Activated naive CD4-positive, alpha-beta T cell treated with anti-CD3 and anti-CD28 coated beads for 36 hours (primary cell): ENCODE measurements at regions not wholly inside any gene's neighbourhood (a gene's known extent, or its start where the extent isn't known, plus 50 kb on each side); places are given as distances from the start of the nearest gene placed in this dataset.

Experiments used
- CTCF ChIA-PET: fragments of 350-600 bp; sonication (Branson Sonifier 250); formaldehyde crosslinking; loops from one replicate; lab custom pipeline; 2021; ENCODE audit warnings: antibody characterized with exemption; lab: Charles Lee
- DNase-seq: peaks from one replicate; pipeline ENCODE4 v3.0.0-alpha.2; 2020
- H3K27ac Mint-ChIP-seq: one replicate; pipeline ENCODE4 v1.8.0; 2021; ENCODE audit warnings: mild to moderate bottlenecking, mixed read lengths
- H3K27me3 Mint-ChIP-seq: one replicate; pipeline ENCODE4 v1.8.0; 2021; ENCODE audit warnings: low read depth, mixed read lengths
- H3K36me3 Mint-ChIP-seq: one replicate; pipeline ENCODE4 v1.8.0; 2021; ENCODE audit warnings: low read depth, mixed read lengths
- H3K4me1 Mint-ChIP-seq: one replicate; pipeline ENCODE4 v1.8.0; 2021; ENCODE audit warnings: low read depth, mixed read lengths
- H3K4me3 Mint-ChIP-seq: one replicate; pipeline ENCODE4 v1.8.0; 2021; ENCODE audit warnings: mild to moderate bottlenecking, moderate library complexity, mixed read lengths
- H3K9me3 Mint-ChIP-seq: one replicate; pipeline ENCODE4 v1.8.0; 2021; ENCODE audit warnings: mixed read lengths
- intact Hi-C: fragments of 100-400 bp; cut with micrococcal nuclease; formaldehyde crosslinking; loops from one replicate; pipeline ENCODE4 v1.15.1; 2023

GRCh38 chr3:36259580-36259979 is 120.7 kb upstream of the STAC start:
- intact Hi-C loops = no loop called here
- Mint-ChIP-seq H3K36me3 (no peaks in the 10 kb centered on the region), H3K4me1 (no peaks in the 10 kb centered on the region), H3K27ac (no peak overlapping the region), H3K9me3 (peaks cover 3% of the 10 kb centered on the region), H3K4me3 (no peak overlapping the region), H3K27me3 (no peaks in the 10 kb centered on the region)
- DNase-seq = no peak
- CTCF ChIA-PET = no interaction called here

DNA sequence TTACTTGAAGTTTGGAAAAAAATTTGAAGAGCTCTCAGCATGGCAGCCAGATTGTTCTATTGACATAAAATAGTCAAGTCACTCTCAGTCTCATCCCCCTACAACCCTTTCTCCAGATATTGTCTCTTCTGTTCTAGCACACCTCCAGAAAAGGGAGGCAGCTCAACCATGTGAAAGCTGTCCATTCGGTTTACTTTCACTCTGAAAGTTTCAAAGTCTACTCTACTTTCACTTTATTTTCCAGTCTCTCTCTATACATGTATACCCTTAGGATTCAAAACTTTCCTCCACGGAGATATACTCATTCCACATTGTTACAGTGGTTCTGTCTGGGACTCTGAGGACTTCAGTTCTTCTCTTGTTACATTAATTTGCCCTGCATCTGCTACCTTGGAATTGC is 111.0 kb upstream of the STAC start:
- intact Hi-C loops = no loop called here
- Mint-ChIP-seq H3K36me3 (no peaks in the 10 kb centered on the region), H3K27me3 (peaks cover 2% of the 10 kb centered on the region), H3K27ac (no peak overlapping the region), H3K4me3 (no peak overlapping the region), H3K9me3 (no peaks in the 10 kb centered on the region), H3K4me1 (no peaks in the 10 kb centered on the region)
- CTCF ChIA-PET = no interaction called here
- DNase-seq = no peak

DNA sequence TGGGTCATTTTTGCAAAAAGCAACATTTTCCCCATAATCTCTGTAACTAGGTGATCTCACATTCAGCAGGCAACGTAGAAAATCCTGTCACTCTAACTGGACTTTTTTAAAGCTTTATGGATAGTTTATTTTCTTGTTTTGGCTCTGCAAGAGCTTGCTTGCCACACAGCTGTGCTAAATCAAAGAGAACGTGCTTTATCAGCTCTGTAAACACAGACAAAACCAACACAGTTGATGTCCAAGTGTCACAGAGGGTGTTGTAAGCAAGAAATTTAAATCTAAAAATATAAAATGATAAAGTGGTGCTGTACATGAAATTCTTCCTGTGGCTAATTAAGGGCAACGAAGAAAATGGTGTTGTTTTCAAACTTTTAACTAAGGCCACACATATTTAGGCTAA is 97.5 kb upstream of the STAC start:
- Mint-ChIP-seq H3K4me3 (no peak overlapping the region), H3K4me1 (no peaks in the 10 kb centered on the region), H3K9me3 (peaks cover 4% of the 10 kb centered on the region), H3K36me3 (no peaks in the 10 kb centered on the region), H3K27me3 (no peaks in the 10 kb centered on the region), H3K27ac (no peak overlapping the region)
- DNase-seq = no peak
- CTCF ChIA-PET = interaction anchor here (0.7 kb wide), 1 partner anchor 1398 kb away, joined by 3 read pairs; no protein-coding TSS in a partner anchor
- intact Hi-C loops = no loop called here

DNA sequence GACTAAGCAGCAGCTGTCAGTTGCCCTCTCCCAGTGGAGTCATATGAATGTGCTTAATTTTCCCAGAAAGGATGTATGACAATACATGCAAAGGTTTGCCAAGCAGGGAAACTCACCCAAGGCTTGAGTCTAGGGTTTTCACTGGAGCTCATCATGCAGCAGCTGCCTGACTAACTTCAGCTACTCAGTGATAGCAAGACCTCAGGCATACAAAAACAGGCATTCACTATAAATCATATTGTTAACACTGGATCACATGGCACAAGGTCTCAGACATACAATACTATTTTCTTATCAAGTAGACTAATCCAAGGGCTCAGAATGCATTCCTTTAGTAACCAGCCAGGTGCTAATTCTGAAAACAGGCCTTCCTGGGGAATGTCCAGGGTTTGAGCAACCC is 85.0 kb upstream of the STAC start:
- DNase-seq = no peak
- Mint-ChIP-seq H3K9me3 (no peaks in the 10 kb centered on the region), H3K4me1 (no peaks in the 10 kb centered on the region), H3K4me3 (no peak overlapping the region), H3K27ac (no peak overlapping the region), H3K36me3 (no peaks in the 10 kb centered on the region), H3K27me3 (peaks cover 3% of the 10 kb centered on the region)
- intact Hi-C loops = no loop called here
- CTCF ChIA-PET = no interaction called here

- Mint-ChIP-seq H3K36me3 (no peaks in the 10 kb centered on the region), H3K27ac (no peak overlapping the region), H3K4me1 (no peaks in the 10 kb centered on the region), H3K4me3 (no peak overlapping the region), H3K27me3 (peaks cover 3% of the 10 kb centered on the region), H3K9me3 (no peaks in the 10 kb centered on the region)
- CTCF ChIA-PET = no interaction called here
- intact Hi-C loops = no loop called here
- no peak for DNase-seq
Measured at GRCh38 chr3:36297195-36297594, 83.1 kb upstream of the STAC start.

DNA sequence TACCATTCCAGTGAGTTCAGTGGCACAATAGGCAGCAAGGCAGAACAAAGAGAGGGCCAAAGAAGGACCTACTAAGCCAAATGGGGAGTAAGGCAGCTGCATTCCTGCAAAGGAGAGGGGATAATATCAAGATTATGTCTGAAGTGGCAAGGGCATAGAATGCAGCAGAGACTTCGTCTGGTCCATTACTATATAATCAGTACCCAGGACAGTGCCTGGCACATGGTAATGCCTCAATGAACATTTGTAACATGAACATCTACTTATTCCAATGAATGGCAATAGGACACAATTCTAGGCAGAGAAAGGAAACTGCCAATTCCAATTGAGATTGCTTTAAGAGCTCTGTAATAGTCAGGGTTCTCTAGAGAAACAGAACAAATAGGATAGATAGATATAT is 82.1 kb upstream of the STAC start:
- Mint-ChIP-seq H3K36me3 (no peaks in the 10 kb centered on the region), H3K4me1 (no peaks in the 10 kb centered on the region), H3K27ac (no peak overlapping the region), H3K27me3 (peaks cover 3% of the 10 kb centered on the region), H3K4me3 (no peak overlapping the region), H3K9me3 (no peaks in the 10 kb centered on the region)
- intact Hi-C loops = no loop called here
- no peak for DNase-seq
- CTCF ChIA-PET = no interaction called here

GRCh38 chr3:36302158-36302509 is 78.2 kb upstream of the STAC start:
- CTCF ChIA-PET = no interaction called here
- no peaks in the 10 kb centered on the region for H3K27me3 Mint-ChIP-seq
- DNase-seq = no peak

GRCh38 chr3:36302626-36303025 is 77.7 kb upstream of the STAC start:
- intact Hi-C loops = no loop called here
- H3K27ac Mint-ChIP-seq = no peak overlapping the region
- no peaks in the 10 kb centered on the region for H3K9me3 Mint-ChIP-seq
- no peak for DNase-seq
- H3K4me3 Mint-ChIP-seq = no peak overlapping the region
- H3K4me1 Mint-ChIP-seq = no peaks in the 10 kb centered on the region
- no peaks in the 10 kb centered on the region for H3K36me3 Mint-ChIP-seq
- H3K27me3 Mint-ChIP-seq = no peaks in the 10 kb centered on the region
- CTCF ChIA-PET = no interaction called here

More at GRCh38 chr3:36302158-36302509, 78.2 kb upstream of the STAC start:
- H3K9me3 Mint-ChIP-seq = no peaks in the 10 kb centered on the region
- H3K27ac Mint-ChIP-seq = no peak overlapping the region
- intact Hi-C loops = no loop called here
- no peaks in the 10 kb centered on the region for H3K36me3 Mint-ChIP-seq
- H3K4me3 Mint-ChIP-seq = no peak overlapping the region
- no peaks in the 10 kb centered on the region for H3K4me1 Mint-ChIP-seq

GRCh38 chr3:36303286-36303685 is 77.0 kb upstream of the STAC start:
- H3K27ac Mint-ChIP-seq = no peak overlapping the region
- no peak overlapping the region for H3K4me3 Mint-ChIP-seq

GRCh38 chr3:36305929-36306520 is 74.3 kb upstream of the STAC start:
- no peak for DNase-seq
- Mint-ChIP-seq H3K36me3 (no peaks in the 10 kb centered on the region), H3K27me3 (no peaks in the 10 kb centered on the region), H3K9me3 (no peaks in the 10 kb centered on the region), H3K4me3 (no peak overlapping the region), H3K27ac (no peak overlapping the region), H3K4me1 (no peaks in the 10 kb centered on the region)
- CTCF ChIA-PET = no interaction called here
- intact Hi-C loops = no loop called here

More at GRCh38 chr3:36303286-36303685, 77.0 kb upstream of the STAC start:
- CTCF ChIA-PET = no interaction called here
- Mint-ChIP-seq H3K9me3 (no peaks in the 10 kb centered on the region), H3K27me3 (no peaks in the 10 kb centered on the region), H3K36me3 (no peaks in the 10 kb centered on the region), H3K4me1 (no peaks in the 10 kb centered on the region)
- intact Hi-C loops = no loop called here
- DNase-seq = no peak

- no peaks in the 10 kb centered on the region for H3K9me3 Mint-ChIP-seq
- H3K27me3 Mint-ChIP-seq = no peaks in the 10 kb centered on the region
Measured at GRCh38 chr3:36309092-36309491, 71.2 kb upstream of the STAC start.

GRCh38 chr3:36312351-36312750 is 68.0 kb upstream of the STAC start:
- no peaks in the 10 kb centered on the region for H3K27me3 Mint-ChIP-seq
- intact Hi-C loops = no loop called here
- H3K36me3 Mint-ChIP-seq = no peaks in the 10 kb centered on the region
- no peaks in the 10 kb centered on the region for H3K4me1 Mint-ChIP-seq
- no peak overlapping the region for H3K4me3 Mint-ChIP-seq
- no peak overlapping the region for H3K27ac Mint-ChIP-seq
- CTCF ChIA-PET = no interaction called here
- no peak for DNase-seq
- H3K9me3 Mint-ChIP-seq = peaks cover 3% of the 10 kb centered on the region

More at GRCh38 chr3:36309092-36309491, 71.2 kb upstream of the STAC start:
- DNase-seq = no peak
- intact Hi-C loops = no loop called here
- Mint-ChIP-seq H3K36me3 (no peaks in the 10 kb centered on the region), H3K4me1 (no peaks in the 10 kb centered on the region), H3K27ac (no peak overlapping the region), H3K4me3 (no peak overlapping the region)
- CTCF ChIA-PET = no interaction called here

DNA sequence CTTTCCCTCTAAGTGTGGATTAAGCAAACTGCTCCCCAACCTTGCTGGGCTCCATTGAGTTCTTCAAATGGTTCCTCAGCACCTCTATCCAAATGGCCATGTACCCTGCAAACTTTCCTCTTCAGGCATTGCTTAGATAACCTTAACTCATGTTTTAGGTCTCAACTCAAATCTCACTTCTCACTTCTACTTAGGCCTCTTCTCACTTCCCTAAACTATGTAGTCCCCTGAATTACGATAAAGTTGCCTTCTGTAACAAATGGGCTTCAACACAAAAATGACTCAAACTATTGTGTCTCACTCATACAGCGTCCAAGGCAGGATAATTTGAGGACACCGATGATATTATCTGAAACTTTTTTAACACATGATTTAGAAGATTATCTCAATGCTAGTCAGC is 62.4 kb upstream of the STAC start:
- H3K27ac Mint-ChIP-seq = no peak overlapping the region
- CTCF ChIA-PET = no interaction called here
- intact Hi-C loops = no loop called here
- H3K36me3 Mint-ChIP-seq = no peaks in the 10 kb centered on the region
- H3K9me3 Mint-ChIP-seq = peaks cover 7% of the 10 kb centered on the region
- no peak for DNase-seq
- H3K4me1 Mint-ChIP-seq = no peaks in the 10 kb centered on the region
- H3K4me3 Mint-ChIP-seq = no peak overlapping the region
- no peaks in the 10 kb centered on the region for H3K27me3 Mint-ChIP-seq
